HFF-Myc (cell line): ENCODE measurements at regions not wholly inside any gene's neighbourhood (a gene's known extent, or its start where the extent isn't known, plus 50 kb on each side); places are given as distances from the start of the nearest gene placed in this dataset.
"Not testable (repeated sequence)": the region's sequence is repeated elsewhere in the genome, so short reads cannot be mapped to it uniquely, and the experiment has no call there.

Experiments used
- DNase-seq: peaks from one replicate; pipeline ENCODE4 v3.0.0-alpha.2; 2011; ENCODE audit warnings: low read depth; ENCODE audit errors: extremely low read depth
- H3K4me3 ChIP-seq: replicated peaks from 2 replicates; pipeline ENCODE4 v1.5.1; 2011; ENCODE audit warnings: low read depth, mild to moderate bottlenecking, control low read depth, low read length
- CTCF ChIP-seq: IDR thresholded peaks from 2 replicates; pipeline ENCODE4 v1.5.1; 2012; ENCODE audit warnings: mild to moderate bottlenecking, low read depth, low read length, control low read depth; ENCODE audit errors: missing control alignments

- no peak for DNase-seq
- TF ChIP-seq CTCF: no peak
- no peak overlapping the region for H3K4me3 ChIP-seq
Observed at GRCh38 chr10:37067576-37067975, 57.8 kb upstream of the ANKRD30A start.

GRCh38 chr10:37062296-37062695, 63.1 kb upstream of the ANKRD30A start:
- not testable (repeated sequence) for H3K4me3 ChIP-seq, DNase-seq

- no peak for DNase-seq
- TF ChIP-seq CTCF: no peak
- H3K4me3 ChIP-seq: no peak overlapping the region
Observed at GRCh38 chr10:37057261-37057660, 68.1 kb upstream of the ANKRD30A start.

GRCh38 chr10:37053476-37053875, 71.9 kb upstream of the ANKRD30A start:
- no peak for DNase-seq
- TF ChIP-seq CTCF: no peak
- no peak overlapping the region for H3K4me3 ChIP-seq

- not testable (repeated sequence) for H3K4me3 ChIP-seq, DNase-seq
Observed at GRCh38 chr10:37049982-37050381, 75.4 kb upstream of the ANKRD30A start.

GRCh38 chr10:37044319-37044718, 81.1 kb upstream of the ANKRD30A start:
- not testable (repeated sequence) for DNase-seq, H3K4me3 ChIP-seq

- no peak for DNase-seq
- H3K4me3 ChIP-seq: no peak overlapping the region
- no peak for TF ChIP-seq CTCF
Observed at GRCh38 chr10:37035853-37036252, 89.5 kb upstream of the ANKRD30A start.

- TF ChIP-seq CTCF: no peak
- no peak for DNase-seq
- no peak overlapping the region for H3K4me3 ChIP-seq
Observed at GRCh38 chr10:37015498-37015897, 109.9 kb upstream of the ANKRD30A start.

- DNase-seq: no peak
- TF ChIP-seq CTCF: no peak
- no peak overlapping the region for H3K4me3 ChIP-seq
Observed at GRCh38 chr10:37010741-37011140, 114.7 kb upstream of the ANKRD30A start.

GRCh38 chr10:37008276-37008675, 117.1 kb upstream of the ANKRD30A start:
- not testable (repeated sequence) for H3K4me3 ChIP-seq, DNase-seq
